H9 (cell line): ENCODE measurements at regions not wholly inside any gene's neighbourhood (a gene's known extent, or its start where the extent isn't known, plus 50 kb on each side); places are given as distances from the start of the nearest gene placed in this dataset.

Experiments
- DNase-seq: peaks from one replicate; pipeline ENCODE4 v3.0.0-alpha.2; 2017
- H2AFZ ChIP-seq: one replicate; pipeline ENCODE4 v1.6.1; 2013; ENCODE audit warnings: mild to moderate bottlenecking, low read length, control low read depth, moderate library complexity
- H2AK5ac ChIP-seq: 2 replicates; pipeline ENCODE4 v1.6.1; 2013; ENCODE audit warnings: low read length, control low read depth, mixed read lengths; ENCODE audit not compliant: insufficient read length
- H2BK120ac ChIP-seq: one replicate; pipeline ENCODE4 v1.6.1; 2013; ENCODE audit warnings: low read depth, mild to moderate bottlenecking, low read length, control low read depth, inconsistent platforms; ENCODE audit not compliant: poor library complexity, severe bottlenecking
- H2BK12ac ChIP-seq: 2 replicates; pipeline ENCODE4 v1.6.1; 2013; ENCODE audit warnings: low read length, control low read depth, mixed read lengths, low read depth; ENCODE audit not compliant: insufficient read length
- H2BK15ac ChIP-seq: 2 replicates; pipeline ENCODE4 v1.6.1; 2013; ENCODE audit warnings: low read depth, low read length, control low read depth
- H2BK20ac ChIP-seq: one replicate; pipeline ENCODE4 v1.6.1; 2013; ENCODE audit warnings: low read depth, mild to moderate bottlenecking, low read length, control low read depth, inconsistent platforms; ENCODE audit not compliant: poor library complexity, severe bottlenecking
- H2BK5ac ChIP-seq: 2 replicates; pipeline ENCODE4 v1.6.1; 2013; ENCODE audit warnings: low read length, control low read depth, mixed read lengths; ENCODE audit not compliant: insufficient read length
- H3K14ac ChIP-seq: 2 replicates; pipeline ENCODE4 v1.6.1; 2013; ENCODE audit warnings: low read length, control low read depth; ENCODE audit not compliant: insufficient read depth
- H3K18ac ChIP-seq: 2 replicates; pipeline ENCODE4 v1.6.1; 2013; ENCODE audit warnings: low read depth, mild to moderate bottlenecking, mixed read lengths, low read length, control low read depth; ENCODE audit not compliant: insufficient read length
- H3K23ac ChIP-seq: 2 replicates; pipeline ENCODE4 v1.6.1; 2013; ENCODE audit warnings: low read length, control low read depth, mixed read lengths, low read depth; ENCODE audit not compliant: insufficient read length
- H3K23me2 ChIP-seq: 2 replicates; pipeline ENCODE4 v1.6.1; 2013; ENCODE audit warnings: low read depth, mild to moderate bottlenecking, mixed read lengths, low read length, control low read depth; ENCODE audit not compliant: insufficient read length, poor library complexity, severe bottlenecking
- H3K27ac ChIP-seq: 2 replicates; pipeline ENCODE4 v1.5.1; 2013; ENCODE audit warnings: low read length, control low read depth, mixed read lengths, low read depth; ENCODE audit not compliant: insufficient read length
- H3K27me3 ChIP-seq: 2 replicates; pipeline ENCODE4 v1.6.1; 2013; ENCODE audit warnings: low read length, control low read depth, inconsistent platforms; ENCODE audit not compliant: insufficient read depth
- H3K4ac ChIP-seq: 2 replicates; pipeline ENCODE4 v1.6.1; 2013; ENCODE audit warnings: low read depth, mild to moderate bottlenecking, control low read depth, inconsistent platforms, low read length, moderate library complexity
- H3K4me1 ChIP-seq: 2 replicates; pipeline ENCODE4 v1.6.1; 2013; ENCODE audit warnings: low read length, control low read depth, inconsistent platforms; ENCODE audit not compliant: insufficient read depth
- H3K4me2 ChIP-seq: 2 replicates; pipeline ENCODE4 v1.6.1; 2013; ENCODE audit warnings: low read length, control low read depth, mixed read lengths; ENCODE audit not compliant: insufficient read length, insufficient read depth
- H3K56ac ChIP-seq: 2 replicates; pipeline ENCODE4 v1.6.1; 2013; ENCODE audit warnings: low read depth, mild to moderate bottlenecking, mixed read lengths, low read length, control low read depth; ENCODE audit not compliant: insufficient read length
- H3K79me1 ChIP-seq: 2 replicates; pipeline ENCODE4 v1.6.1; 2013; ENCODE audit warnings: low read depth, mild to moderate bottlenecking, moderate library complexity, low read length, control low read depth, inconsistent platforms; ENCODE audit not compliant: insufficient read depth, poor library complexity, severe bottlenecking
- H3K79me2 ChIP-seq: 2 replicates; pipeline ENCODE4 v1.6.1; 2013; ENCODE audit warnings: low read length, control low read depth, inconsistent platforms; ENCODE audit not compliant: insufficient read depth
- H3K9ac ChIP-seq: 2 replicates; pipeline ENCODE4 v1.6.1; 2013; ENCODE audit warnings: low read length, control low read depth, mixed read lengths; ENCODE audit not compliant: insufficient read length; ENCODE audit errors: extremely low read depth
- H3K9me3 ChIP-seq: one replicate; pipeline ENCODE4 v1.6.1; 2013; ENCODE audit warnings: low read depth, low read length, inconsistent platforms; ENCODE audit not compliant: control insufficient read depth
- H3T11ph ChIP-seq: one replicate; pipeline ENCODE4 v1.6.1; 2013; ENCODE audit warnings: mild to moderate bottlenecking, low read length, control low read depth, inconsistent platforms
- H4K20me1 ChIP-seq: one replicate; pipeline ENCODE4 v1.6.1; 2013; ENCODE audit not compliant: control insufficient read depth, insufficient read length, insufficient read depth
- H4K5ac ChIP-seq: 2 replicates; pipeline ENCODE4 v1.6.1; 2013; ENCODE audit warnings: low read depth, mild to moderate bottlenecking, mixed read lengths, low read length, control low read depth; ENCODE audit not compliant: insufficient read length
- H4K8ac ChIP-seq: replicated peaks from 2 replicates; pipeline ENCODE4 v1.6.1; 2013; ENCODE audit warnings: low read length, control low read depth, mixed read lengths, low read depth; ENCODE audit not compliant: insufficient read length
- H4K91ac ChIP-seq: 2 replicates; pipeline ENCODE4 v1.6.1; 2013; ENCODE audit warnings: low read depth, mild to moderate bottlenecking, moderate library complexity, mixed read lengths, low read length, control low read depth; ENCODE audit not compliant: insufficient read length
- H3K27ac Mint-ChIP-seq, 3 experiments: 2 replicates in 2 of 3; 3 replicates in 1 of 3; pipeline ENCODE4 v1.8.0; 2020 to 2021; ENCODE audit warnings: mixed read lengths in 3 of 3, mild to moderate bottlenecking in 1 of 3, moderate library complexity in 1 of 3
- H3K27me3 Mint-ChIP-seq: 2 replicates; pipeline ENCODE4 v1.8.0; 2021; ENCODE audit warnings: low read depth, mild to moderate bottlenecking, moderate library complexity, mixed read lengths
- H3K36me3 Mint-ChIP-seq, 3 experiments: 2 replicates in 2 of 3; 3 replicates in 1 of 3; pipeline ENCODE4 v1.8.0; 2020 to 2021; ENCODE audit warnings: low read depth in 3 of 3, mixed read lengths in 3 of 3; ENCODE audit not compliant: insufficient read depth in 1 of 3
- H3K4me1 Mint-ChIP-seq, 2 experiments: 2 replicates each; pipeline ENCODE4 v1.8.0; 2020; ENCODE audit warnings: mixed read lengths in 2 of 2
- H3K4me3 Mint-ChIP-seq, 2 experiments: 2 replicates in 1 of 2; 3 replicates in 1 of 2; pipeline ENCODE4 v1.8.0; 2020 to 2021; ENCODE audit warnings: mild to moderate bottlenecking in 2 of 2, mixed read lengths in 2 of 2, moderate library complexity in 1 of 2
- H3K9me3 Mint-ChIP-seq, 2 experiments: 2 replicates in 1 of 2; 3 replicates in 1 of 2; pipeline ENCODE4 v1.8.0; 2020; ENCODE audit warnings: mild to moderate bottlenecking in 2 of 2, mixed read lengths in 2 of 2, moderate library complexity in 1 of 2
- CTCF ChIP-seq: fragments of 200-600 bp; sonication (generic); conservative IDR thresholded peaks from 3 replicates; pipeline ENCODE4 v1.8.0; 2021; ENCODE audit warnings: antibody characterized with exemption, mild to moderate bottlenecking
- WGBS: extraction: QIAGEN DNeasy Blood & Tissue Kit; methylation state at CpG from one replicate; pipeline ENCODE4 v1.1.7; 2013; ENCODE audit warnings: missing lambda C conversion rate, low lambda C conversion rate, mixed read lengths; ENCODE audit not compliant: insufficient read length; ENCODE audit errors: extremely low coverage; 5-methylcytosine and 5-hydroxymethylcytosine counted together

- Histone ChIP-seq H3K9ac (no peak overlapping the region), H3K4ac (no peak overlapping the region), H2AFZ (no peak overlapping the region), H3K18ac (no peak overlapping the region), H3K14ac (no peak overlapping the region), H3K56ac (no peak overlapping the region), H3K23me2 (no peaks in the 10 kb centered on the region), H3K9me3 (no peaks in the 10 kb centered on the region), H3K27me3 (no peaks in the 10 kb centered on the region), H2AK5ac (no peak overlapping the region), H3K27ac (no peak overlapping the region), H2BK5ac (no peak overlapping the region), H4K8ac (no peak overlapping the region), H2BK120ac (no peak overlapping the region), H3K4me1 (no peaks in the 10 kb centered on the region), H4K20me1 (no peaks in the 10 kb centered on the region), H4K91ac (no peak overlapping the region), H2BK15ac (no peak overlapping the region), H3K79me1 (no peaks in the 10 kb centered on the region), H3K23ac (no peak overlapping the region), H3T11ph (no peak overlapping the region), H2BK20ac (no peak overlapping the region), H3K79me2 (no peaks in the 10 kb centered on the region), H3K4me2 (no peak overlapping the region), H2BK12ac (no peak overlapping the region), H4K5ac (no peak overlapping the region)
- Mint-ChIP-seq H3K9me3 (peaks cover 0 to 6% of the 10 kb centered on the region in 2 experiments; a peak in 2 of 5 replicates), H3K4me3 (no peak overlapping the region), H3K27ac (no peak overlapping the region), H3K4me1 (no peaks in the 10 kb centered on the region), H3K27me3 (peaks cover 3% of the 10 kb centered on the region), H3K36me3 (peaks cover 0 to 7% (median 3%) of the 10 kb centered on the region in 3 experiments; a peak in 3 of 7 replicates)
- WGBS, result no CpG with 5 or more reads among the region's 1 CpG
- no peak for TF ChIP-seq CTCF
- no peak for DNase-seq
Measured at GRCh38 chr17:14755002-14755401, 454.1 kb downstream of the HS3ST3B1 start.
